Vagina (tissue), 2 donors: ENCODE measurements at regions not wholly inside any gene's neighbourhood (a gene's known extent, or its start where the extent isn't known, plus 50 kb on each side); places are given as distances from the start of the nearest gene placed in this dataset.

Experiments
- POLR2A ChIP-seq, 2 donors: fragments of 450-650 bp; IDR thresholded peaks; one replicate each; pipeline ENCODE4 v1.6.1; 2017; ENCODE audit warnings: antibody characterized with exemption in 2 of 2, mild to moderate bottlenecking in 2 of 2, moderate library complexity in 2 of 2
- POLR2AphosphoS5 ChIP-seq, 2 donors: sonication (generic); formaldehyde crosslinking; IDR thresholded peaks; one replicate each; pipeline ENCODE4 v1.9.0; 2017; ENCODE audit warnings: antibody characterized with exemption in 2 of 2, mild to moderate bottlenecking in 2 of 2, low read depth in 1 of 2; ENCODE audit not compliant: insufficient read depth in 1 of 2
- TF ChIP-seq, protein P1 (sequence below), 3 experiments: fragments of 450-650 bp in 2 of 3; fragments of 200-600 bp in 1 of 3; sonication (generic) in 1 of 3; IDR thresholded peaks; one replicate each; pipeline ENCODE4 v1.5.1; 2017 to 2019; ENCODE audit warnings: antibody characterized with exemption in 3 of 3, mild to moderate bottlenecking in 2 of 3, moderate library complexity in 2 of 3

GRCh38 chr4:34676400-34676799 is 1567.9 kb downstream of the ARAP2 start:
- TF ChIP-seq, protein P1, sequence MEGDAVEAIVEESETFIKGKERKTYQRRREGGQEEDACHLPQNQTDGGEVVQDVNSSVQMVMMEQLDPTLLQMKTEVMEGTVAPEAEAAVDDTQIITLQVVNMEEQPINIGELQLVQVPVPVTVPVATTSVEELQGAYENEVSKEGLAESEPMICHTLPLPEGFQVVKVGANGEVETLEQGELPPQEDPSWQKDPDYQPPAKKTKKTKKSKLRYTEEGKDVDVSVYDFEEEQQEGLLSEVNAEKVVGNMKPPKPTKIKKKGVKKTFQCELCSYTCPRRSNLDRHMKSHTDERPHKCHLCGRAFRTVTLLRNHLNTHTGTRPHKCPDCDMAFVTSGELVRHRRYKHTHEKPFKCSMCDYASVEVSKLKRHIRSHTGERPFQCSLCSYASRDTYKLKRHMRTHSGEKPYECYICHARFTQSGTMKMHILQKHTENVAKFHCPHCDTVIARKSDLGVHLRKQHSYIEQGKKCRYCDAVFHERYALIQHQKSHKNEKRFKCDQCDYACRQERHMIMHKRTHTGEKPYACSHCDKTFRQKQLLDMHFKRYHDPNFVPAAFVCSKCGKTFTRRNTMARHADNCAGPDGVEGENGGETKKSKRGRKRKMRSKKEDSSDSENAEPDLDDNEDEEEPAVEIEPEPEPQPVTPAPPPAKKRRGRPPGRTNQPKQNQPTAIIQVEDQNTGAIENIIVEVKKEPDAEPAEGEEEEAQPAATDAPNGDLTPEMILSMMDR (IDR thresholded peaks at IDR 0.05) = no peak
- TF ChIP-seq POLR2A (IDR thresholded peaks at IDR 0.05) (no peak), POLR2AphosphoS5 (IDR thresholded peaks at IDR 0.05; ENCODE audit: insufficient read depth in 1 of 2, low read depth in 1 of 2) (no peak)
